Trophoblast cell (in vitro differentiated cells and primary cell): ENCODE measurements at regions not wholly inside any gene's neighbourhood (a gene's known extent, or its start where the extent isn't known, plus 50 kb on each side); places are given as distances from the start of the nearest gene placed in this dataset.

ENCODE experiments used
- DNase-seq, 2 donors: peaks; one replicate each; pipeline ENCODE4 v3.0.0-alpha.2; 2016
- H2AFZ ChIP-seq: 2 replicates; pipeline ENCODE4 v1.6.1; 2013; ENCODE audit warnings: low read length, moderate library complexity, mild to moderate bottlenecking; ENCODE audit not compliant: insufficient read depth, poor library complexity
- H2AK5ac ChIP-seq: 2 replicates; pipeline ENCODE4 v1.6.1; 2013; ENCODE audit warnings: mild to moderate bottlenecking, low read length
- H2BK120ac ChIP-seq: 2 replicates; pipeline ENCODE4 v1.6.1; 2013; ENCODE audit warnings: low read length, mild to moderate bottlenecking, moderate library complexity; ENCODE audit not compliant: insufficient read depth, poor library complexity
- H2BK12ac ChIP-seq: 2 replicates; pipeline ENCODE4 v1.6.1; 2013; ENCODE audit warnings: mild to moderate bottlenecking, low read length, moderate library complexity
- H2BK5ac ChIP-seq: 2 replicates; pipeline ENCODE4 v1.6.1; 2013; ENCODE audit warnings: low read length, low read depth, moderate library complexity, mild to moderate bottlenecking; ENCODE audit not compliant: poor library complexity
- H3K14ac ChIP-seq: 2 replicates; pipeline ENCODE4 v1.6.1; 2013; ENCODE audit warnings: mild to moderate bottlenecking, low read length
- H3K18ac ChIP-seq: 2 replicates; pipeline ENCODE4 v1.6.1; 2013; ENCODE audit warnings: mild to moderate bottlenecking, low read length
- H3K23ac ChIP-seq: 2 replicates; pipeline ENCODE4 v1.6.1; 2013; ENCODE audit warnings: low read length
- H3K27ac ChIP-seq: 2 replicates; pipeline ENCODE4 v1.5.1; 2013; ENCODE audit warnings: low read depth, mild to moderate bottlenecking, inconsistent platforms, low read length, moderate library complexity
- H3K27me3 ChIP-seq: 2 replicates; pipeline ENCODE4 v1.6.1; 2013; ENCODE audit warnings: inconsistent platforms, mild to moderate bottlenecking, low read length, moderate library complexity; ENCODE audit not compliant: insufficient read depth
- H3K36me3 ChIP-seq, 2 experiments: 1 replicate in 1 of 2; 2 replicates in 1 of 2; pipeline ENCODE4 v1.6.1; 2013; ENCODE audit warnings: low read length in 2 of 2, mild to moderate bottlenecking in 2 of 2, moderate library complexity in 1 of 2; ENCODE audit not compliant: insufficient read depth in 2 of 2, control insufficient read depth in 1 of 2
- H3K4ac ChIP-seq: 2 replicates; pipeline ENCODE4 v1.6.1; 2013; ENCODE audit warnings: low read depth, mild to moderate bottlenecking, low read length, moderate library complexity
- H3K4me1 ChIP-seq, 2 experiments: 1 replicate in 1 of 2; 2 replicates in 1 of 2; pipeline ENCODE4 v1.6.1; 2013; ENCODE audit warnings: low read length in 2 of 2, mild to moderate bottlenecking in 2 of 2, moderate library complexity in 1 of 2; ENCODE audit not compliant: insufficient read depth in 2 of 2, control insufficient read depth in 1 of 2
- H3K4me2 ChIP-seq: 2 replicates; pipeline ENCODE4 v1.6.1; 2013; ENCODE audit warnings: inconsistent platforms, mild to moderate bottlenecking, low read length, moderate library complexity
- H3K4me3 ChIP-seq: 2 replicates; pipeline ENCODE4 v1.5.1; 2013; ENCODE audit warnings: mild to moderate bottlenecking, low read depth, low read length, inconsistent platforms
- H3K79me1 ChIP-seq: one replicate; pipeline ENCODE4 v1.6.1; 2013; ENCODE audit warnings: low read length
- H3K79me2 ChIP-seq: 2 replicates; pipeline ENCODE4 v1.6.1; 2013; ENCODE audit warnings: low read length, mild to moderate bottlenecking; ENCODE audit not compliant: control insufficient read depth, insufficient read depth, poor library complexity
- H3K9ac ChIP-seq: 2 replicates; pipeline ENCODE4 v1.6.1; 2013; ENCODE audit warnings: mild to moderate bottlenecking, low read length
- H3K9me3 ChIP-seq: 2 replicates; pipeline ENCODE4 v1.6.1; 2013; ENCODE audit warnings: low read depth, mild to moderate bottlenecking, control low read depth, inconsistent platforms, low read length; ENCODE audit not compliant: insufficient read depth
- H4K12ac ChIP-seq: 2 replicates; pipeline ENCODE4 v1.6.1; 2013; ENCODE audit warnings: low read depth, mild to moderate bottlenecking, low read length, moderate library complexity
- H4K8ac ChIP-seq: 2 replicates; pipeline ENCODE4 v1.6.1; 2013; ENCODE audit warnings: low read depth, mild to moderate bottlenecking, low read length, moderate library complexity
- H4K91ac ChIP-seq: one replicate; pipeline ENCODE4 v1.6.1; 2013; ENCODE audit warnings: low read depth, mild to moderate bottlenecking, low read length, moderate library complexity
- WGBS: extraction: QIAGEN DNeasy Blood & Tissue Kit; methylation state at CpG from one replicate; pipeline ENCODE4 v1.1.7; 2013; ENCODE audit warnings: missing lambda C conversion rate; ENCODE audit not compliant: insufficient read length, insufficient coverage; ENCODE audit errors: extremely low coverage; 5-methylcytosine and 5-hydroxymethylcytosine counted together

GRCh38 chr7:15967121-15967520 lies 280.6 kb upstream of the MEOX2 start:
- Histone ChIP-seq H3K14ac (no peak overlapping the region), H2BK5ac (no peak overlapping the region), H2AK5ac (no peak overlapping the region), H3K23ac (no peak overlapping the region), H3K27ac (no peak overlapping the region), H3K4ac (no peak overlapping the region), H3K4me1 (no peaks in the 10 kb centered on the region), H2BK120ac (no peak overlapping the region), H2AFZ (no peak overlapping the region), H4K8ac (no peak overlapping the region), H3K79me1 (no peaks in the 10 kb centered on the region), H3K9ac (no peak overlapping the region), H3K18ac (no peak overlapping the region), H3K36me3 (no peaks in the 10 kb centered on the region), H3K79me2 (no peaks in the 10 kb centered on the region), H3K9me3 (no peaks in the 10 kb centered on the region), H3K4me2 (no peak overlapping the region), H3K4me3 (no peak overlapping the region), H2BK12ac (no peak overlapping the region), H4K91ac (no peak overlapping the region), H4K12ac (no peak overlapping the region), H3K27me3 (no peaks in the 10 kb centered on the region)
- no peak for DNase-seq
- no CpG with 5 or more reads among the region's 2 CpGs for WGBS

DNA sequence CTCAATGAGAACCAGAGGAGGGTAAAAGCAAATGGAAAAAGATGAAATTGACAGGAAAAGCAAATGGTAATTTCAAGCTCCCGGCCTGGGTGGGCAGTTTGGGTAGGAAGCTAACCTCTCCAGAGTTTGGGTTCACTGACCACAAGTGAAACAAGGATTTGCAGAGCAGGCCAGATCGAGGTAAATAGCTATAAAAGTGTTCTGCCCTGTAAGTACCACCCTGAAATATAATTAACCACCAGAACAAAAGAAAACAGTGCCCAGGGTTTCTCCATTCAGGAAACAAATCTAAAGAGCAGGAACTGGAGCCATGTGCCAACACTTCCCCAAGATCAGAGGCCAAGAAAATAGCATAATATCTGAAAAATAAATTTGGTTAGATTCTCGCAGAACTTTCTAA lies 276.7 kb upstream of the MEOX2 start:
- Histone ChIP-seq H2AFZ (no peak overlapping the region), H2AK5ac (no peak overlapping the region), H3K79me1 (no peaks in the 10 kb centered on the region), H3K27ac (no peak overlapping the region), H3K18ac (no peak overlapping the region), H3K23ac (no peak overlapping the region), H3K4me2 (no peak overlapping the region), H3K4me1 (no peaks in the 10 kb centered on the region), H3K27me3 (no peaks in the 10 kb centered on the region), H3K4ac (no peak overlapping the region), H4K8ac (no peak overlapping the region), H4K91ac (no peak overlapping the region), H3K14ac (no peak overlapping the region), H3K4me3 (no peak overlapping the region), H3K9ac (no peak overlapping the region), H3K36me3 (no peaks in the 10 kb centered on the region), H4K12ac (no peak overlapping the region), H3K79me2 (no peaks in the 10 kb centered on the region), H2BK12ac (no peak overlapping the region), H2BK120ac (no peak overlapping the region), H2BK5ac (no peak overlapping the region), H3K9me3 (no peaks in the 10 kb centered on the region)
- DNase-seq, result no peak
- WGBS, result no CpG with 5 or more reads among the region's 3 CpGs

DNA sequence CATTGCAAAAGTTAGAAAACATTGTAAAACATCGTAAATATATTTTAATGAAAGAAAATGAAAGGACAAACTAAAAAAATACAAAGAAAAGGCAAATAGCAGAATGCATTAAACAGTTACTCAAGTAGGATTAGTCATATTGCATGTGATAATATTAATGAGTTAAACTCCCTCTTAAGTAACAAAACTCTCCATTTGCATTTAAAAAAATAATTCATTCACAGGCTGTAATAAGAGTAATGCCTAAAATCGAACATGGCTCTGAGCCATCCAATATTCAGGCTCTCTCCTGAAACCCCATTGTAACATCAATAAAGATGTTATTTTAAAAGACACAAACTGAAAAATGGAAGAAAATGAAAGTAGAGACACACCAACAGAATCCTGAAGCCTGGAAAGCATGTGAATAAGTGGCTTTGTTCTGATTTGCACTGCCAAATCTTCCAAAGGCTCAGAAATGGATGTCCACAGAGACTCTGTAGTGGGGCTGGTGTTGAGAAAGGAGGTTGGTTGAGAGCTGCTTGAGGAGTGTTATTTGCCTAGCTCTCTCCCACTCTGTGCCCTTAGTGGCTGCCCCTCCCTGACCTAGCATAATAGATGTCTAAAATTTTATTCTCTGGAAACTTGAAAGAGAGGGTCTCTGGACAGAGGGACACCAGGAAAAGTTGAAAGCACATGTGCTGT lies 268.3 kb upstream of the MEOX2 start:
- Histone ChIP-seq H3K79me1 (no peaks in the 10 kb centered on the region), H3K4ac (no peak overlapping the region), H2BK5ac (no peak overlapping the region), H3K23ac (no peak overlapping the region), H3K9me3 (no peaks in the 10 kb centered on the region), H3K18ac (no peak overlapping the region), H3K9ac (no peak overlapping the region), H3K79me2 (no peaks in the 10 kb centered on the region), H3K4me1 (no peaks in the 10 kb centered on the region), H4K8ac (no peak overlapping the region), H2BK12ac (no peak overlapping the region), H2BK120ac (no peak overlapping the region), H3K36me3 (no peaks in the 10 kb centered on the region), H3K4me2 (no peak overlapping the region), H4K12ac (no peak overlapping the region), H3K27ac (no peak overlapping the region), H3K14ac (no peak overlapping the region), H4K91ac (no peak overlapping the region), H3K4me3 (no peak overlapping the region), H2AK5ac (no peak overlapping the region), H3K27me3 (no peaks in the 10 kb centered on the region), H2AFZ (no peak overlapping the region)
- DNase-seq, result no peak
- no CpG with 5 or more reads among the region's 2 CpGs for WGBS

DNA sequence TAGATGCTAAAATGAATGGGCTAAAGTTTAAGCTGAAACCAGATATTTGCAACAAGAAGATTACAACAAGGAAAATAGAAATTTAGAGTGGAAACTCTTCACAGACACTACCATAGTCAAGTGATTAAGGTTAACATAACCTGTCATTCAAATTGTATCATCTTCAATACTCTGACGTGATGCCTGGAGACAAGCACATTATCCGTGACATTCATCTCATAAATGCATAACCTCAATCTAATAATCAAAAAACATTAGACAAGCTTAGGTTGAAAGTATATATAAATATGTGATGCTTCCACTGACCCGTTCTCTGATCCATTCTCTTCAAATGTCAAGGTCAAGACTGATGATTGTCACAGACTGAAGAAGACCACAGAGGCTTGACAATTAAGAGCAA lies 263.8 kb upstream of the MEOX2 start:
- no peaks in the 10 kb centered on the region for H3K9me3 ChIP-seq
- no peak overlapping the region for H3K23ac ChIP-seq
- WGBS, result no CpG with 5 or more reads among the region's 3 CpGs
- H3K4me3 ChIP-seq, result no peak overlapping the region
- H2AFZ ChIP-seq, result no peak overlapping the region
- H3K36me3 ChIP-seq, result no peaks in the 10 kb centered on the region
- no peak overlapping the region for H3K4ac ChIP-seq
- no peak overlapping the region for H2BK5ac ChIP-seq
- H3K14ac ChIP-seq, result no peak overlapping the region
- no peak overlapping the region for H3K4me2 ChIP-seq
- no peaks in the 10 kb centered on the region for H3K79me2 ChIP-seq
- H2BK12ac ChIP-seq, result no peak overlapping the region
- no peak overlapping the region for H4K12ac ChIP-seq
- H3K27me3 ChIP-seq, result no peaks in the 10 kb centered on the region
- H2AK5ac ChIP-seq, result no peak overlapping the region
- H3K79me1 ChIP-seq, result no peaks in the 10 kb centered on the region
- H3K9ac ChIP-seq, result no peak overlapping the region
- H2BK120ac ChIP-seq, result no peak overlapping the region
- no peak for DNase-seq
- no peaks in the 10 kb centered on the region for H3K4me1 ChIP-seq
- H3K27ac ChIP-seq, result no peak overlapping the region
- no peak overlapping the region for H4K8ac ChIP-seq
- no peak overlapping the region for H4K91ac ChIP-seq
- H3K18ac ChIP-seq, result no peak overlapping the region
